CD4-positive, CD25-positive, alpha-beta regulatory T cell (primary cell): ENCODE measurements at regions not wholly inside any gene's neighbourhood (a gene's known extent, or its start where the extent isn't known, plus 50 kb on each side); places are given as distances from the start of the nearest gene placed in this dataset.
"Not testable (repeated sequence)": the region's sequence is repeated elsewhere in the genome, so short reads cannot be mapped to it uniquely, and the experiment has no call there.

ENCODE experiments used
- ATAC-seq, 2 donors: fragments of 150-1000 bp; cut with Tn5 transposase; one replicate each; pipeline ENCODE4 v1.10.0; 2021; ENCODE audit warnings: low read depth in 2 of 2, moderate number of reproducible peaks in 2 of 2, moderate library complexity in 1 of 2
- DNase-seq, 3 donors: peaks; one replicate each; pipeline versions ENCODE4 v3.0.0 to v3.0.0-alpha.2; 2012 to 2022; ENCODE audit warnings: mixed read lengths in 1 of 3
- H3K27ac ChIP-seq: one replicate; pipeline ENCODE4 v1.7.0; 2013; ENCODE audit warnings: mild to moderate bottlenecking, low read length; ENCODE audit not compliant: insufficient read depth, poor library complexity, severe bottlenecking
- H3K27me3 ChIP-seq: one replicate; pipeline ENCODE4 v1.7.0; 2013; ENCODE audit warnings: low read length; ENCODE audit not compliant: control insufficient read depth, insufficient read depth
- H3K36me3 ChIP-seq: one replicate; pipeline ENCODE4 v1.7.0; 2013; ENCODE audit warnings: mild to moderate bottlenecking, low read length, moderate library complexity; ENCODE audit not compliant: control insufficient read depth, insufficient read depth
- H3K4me1 ChIP-seq: 2 replicates; pipeline ENCODE4 v1.7.0; 2013; ENCODE audit warnings: mild to moderate bottlenecking, low read length; ENCODE audit not compliant: insufficient read depth, control insufficient read depth, poor library complexity, severe bottlenecking
- H3K4me3 ChIP-seq: one replicate; pipeline ENCODE4 v1.7.0; 2013; ENCODE audit warnings: low read depth, mild to moderate bottlenecking, low read length, moderate library complexity
- H3K9me3 ChIP-seq, 2 experiments: 1 replicate in 1 of 2; 2 replicates in 1 of 2; pipeline ENCODE4 v1.7.0; 2013; ENCODE audit warnings: low read length in 2 of 2, mild to moderate bottlenecking in 1 of 2, moderate library complexity in 1 of 2; ENCODE audit not compliant: control insufficient read depth in 2 of 2
- H3K27ac Mint-ChIP-seq, 3 donors: one replicate each; pipeline ENCODE4 v1.8.0; 2020 to 2022; ENCODE audit warnings: mild to moderate bottlenecking in 3 of 3, mixed read lengths in 3 of 3, moderate library complexity in 2 of 3
- H3K27me3 Mint-ChIP-seq: one replicate; pipeline ENCODE4 v1.8.0; 2022; ENCODE audit warnings: mild to moderate bottlenecking, mixed read lengths
- H3K36me3 Mint-ChIP-seq: one replicate; pipeline ENCODE4 v1.8.0; 2020; ENCODE audit warnings: mixed read lengths
- H3K4me1 Mint-ChIP-seq, 4 donors: one replicate each; pipeline ENCODE4 v1.8.0; 2020 to 2022; ENCODE audit warnings: mixed read lengths in 4 of 4, mild to moderate bottlenecking in 1 of 4
- H3K4me3 Mint-ChIP-seq, 4 donors: one replicate each; pipeline ENCODE4 v1.8.0; 2020 to 2022; ENCODE audit warnings: mild to moderate bottlenecking in 4 of 4, mixed read lengths in 4 of 4, moderate library complexity in 3 of 4
- H3K9me3 Mint-ChIP-seq, 7 donors: one replicate each; pipeline ENCODE4 v1.8.0; 2020 to 2022; ENCODE audit warnings: mixed read lengths in 7 of 7, mild to moderate bottlenecking in 3 of 7, moderate library complexity in 2 of 7

GRCh38 chr2:40020997-40021396, 241.9 kb upstream of the THUMPD2 start:
- H3K4me1 ChIP-seq = no peaks in the 10 kb centered on the region
- no peaks in the 10 kb centered on the region for H3K27me3 ChIP-seq
- H3K27ac Mint-ChIP-seq = no peak overlapping the region
- no peak overlapping the region for H3K4me3 Mint-ChIP-seq
- no peaks in the 10 kb centered on the region for H3K36me3 Mint-ChIP-seq
- ATAC-seq (no peak), DNase-seq (no peak)
- no peak overlapping the region for H3K27ac ChIP-seq
- peaks cover 2 to 13% of the 10 kb centered on the region in 2 experiments for H3K9me3 ChIP-seq
- peaks cover 6% of the 10 kb centered on the region for H3K27me3 Mint-ChIP-seq
- H3K36me3 ChIP-seq = no peaks in the 10 kb centered on the region
- no peak overlapping the region for H3K4me3 ChIP-seq
- H3K4me1 Mint-ChIP-seq = no peaks in the 10 kb centered on the region
- peaks cover 3 to 26% (median 9%) of the 10 kb centered on the region in 7 donors for H3K9me3 Mint-ChIP-seq

GRCh38 chr2:40016151-40016885, 237.3 kb upstream of the THUMPD2 start:
- H3K4me1 Mint-ChIP-seq = no peaks in the 10 kb centered on the region
- no peak for ATAC-seq
- H3K36me3 Mint-ChIP-seq = no peaks in the 10 kb centered on the region

GRCh38 chr2:40013962-40014361, 234.9 kb upstream of the THUMPD2 start:
- not testable (repeated sequence) for H3K27me3 Mint-ChIP-seq, H3K4me1 ChIP-seq, ATAC-seq, H3K4me3 Mint-ChIP-seq, H3K27me3 ChIP-seq, H3K4me3 ChIP-seq, DNase-seq, H3K27ac Mint-ChIP-seq, H3K27ac ChIP-seq, H3K36me3 ChIP-seq, H3K9me3 ChIP-seq, H3K36me3 Mint-ChIP-seq, H3K9me3 Mint-ChIP-seq, H3K4me1 Mint-ChIP-seq

More at GRCh38 chr2:40016151-40016885, 237.3 kb upstream of the THUMPD2 start:
- H3K27ac Mint-ChIP-seq = no peak overlapping the region
- H3K4me3 Mint-ChIP-seq = no peak overlapping the region
- no peaks in the 10 kb centered on the region for H3K27me3 ChIP-seq
- no peak for DNase-seq
- H3K9me3 ChIP-seq = peaks cover 0 to 8% of the 10 kb centered on the region in 2 experiments
- H3K4me3 ChIP-seq = no peak overlapping the region
- no peaks in the 10 kb centered on the region for H3K36me3 ChIP-seq
- peaks cover 0 to 20% (median 6%) of the 10 kb centered on the region in 7 donors for H3K9me3 Mint-ChIP-seq
- peaks cover 6% of the 10 kb centered on the region for H3K27me3 Mint-ChIP-seq
- H3K4me1 ChIP-seq = no peaks in the 10 kb centered on the region
- no peak overlapping the region for H3K27ac ChIP-seq

GRCh38 chr2:40004336-40004735, 225.3 kb upstream of the THUMPD2 start:
- H3K27ac Mint-ChIP-seq = no peak overlapping the region

GRCh38 chr2:40002339-40002738, 223.3 kb upstream of the THUMPD2 start:
- Mint-ChIP-seq H3K36me3 (no peaks in the 10 kb centered on the region), H3K27ac (no peak overlapping the region), H3K4me1 (no peaks in the 10 kb centered on the region), H3K27me3 (no peaks in the 10 kb centered on the region), H3K9me3 (peaks cover 0 to 5% (median 0%) of the 10 kb centered on the region in 7 donors), H3K4me3 (no peak overlapping the region)
- Histone ChIP-seq H3K36me3 (no peaks in the 10 kb centered on the region), H3K9me3 (no peaks in the 10 kb centered on the region), H3K4me1 (no peaks in the 10 kb centered on the region), H3K27ac (no peak overlapping the region), H3K4me3 (no peak overlapping the region), H3K27me3 (no peaks in the 10 kb centered on the region)
- ATAC-seq (no peak), DNase-seq (no peak)

More at GRCh38 chr2:40004336-40004735, 225.3 kb upstream of the THUMPD2 start:
- Mint-ChIP-seq H3K4me1 (no peaks in the 10 kb centered on the region), H3K4me3 (no peak overlapping the region), H3K36me3 (no peaks in the 10 kb centered on the region), H3K27me3 (no peaks in the 10 kb centered on the region), H3K9me3 (peaks cover 0 to 6% (median 0%) of the 10 kb centered on the region in 7 donors)
- H3K36me3 ChIP-seq = no peaks in the 10 kb centered on the region
- no peaks in the 10 kb centered on the region for H3K9me3 ChIP-seq
- ATAC-seq (no peak), DNase-seq (no peak)
- no peaks in the 10 kb centered on the region for H3K4me1 ChIP-seq
- no peak overlapping the region for H3K4me3 ChIP-seq
- no peak overlapping the region for H3K27ac ChIP-seq
- H3K27me3 ChIP-seq = no peaks in the 10 kb centered on the region

GRCh38 chr2:39999864-40000263, 220.8 kb upstream of the THUMPD2 start:
- no peak for ATAC-seq
- Mint-ChIP-seq H3K27ac (peak overlapping the region in 1 of 3 donors; percentile 54), H3K4me3 (no peak overlapping the region), H3K4me1 (no peaks in the 10 kb centered on the region), H3K27me3 (no peaks in the 10 kb centered on the region), H3K9me3 (peaks cover 0 to 5% (median 0%) of the 10 kb centered on the region in 7 donors), H3K36me3 (no peaks in the 10 kb centered on the region)
- H3K27me3 ChIP-seq = no peaks in the 10 kb centered on the region
- no peaks in the 10 kb centered on the region for H3K4me1 ChIP-seq
- no peaks in the 10 kb centered on the region for H3K36me3 ChIP-seq
- H3K27ac ChIP-seq = no peak overlapping the region
- no peaks in the 10 kb centered on the region for H3K9me3 ChIP-seq
- no peak for DNase-seq
- H3K4me3 ChIP-seq = no peak overlapping the region

- no peak for ATAC-seq
- Mint-ChIP-seq H3K9me3 (peaks cover 0 to 5% (median 0%) of the 10 kb centered on the region in 7 donors), H3K4me1 (no peaks in the 10 kb centered on the region), H3K27me3 (no peaks in the 10 kb centered on the region), H3K36me3 (no peaks in the 10 kb centered on the region), H3K27ac (no peak overlapping the region), H3K4me3 (no peak overlapping the region)
- DNase-seq = no peak
- H3K9me3 ChIP-seq = no peaks in the 10 kb centered on the region
- no peaks in the 10 kb centered on the region for H3K36me3 ChIP-seq
- H3K4me1 ChIP-seq = no peaks in the 10 kb centered on the region
- no peaks in the 10 kb centered on the region for H3K27me3 ChIP-seq
- no peak overlapping the region for H3K4me3 ChIP-seq
- no peak overlapping the region for H3K27ac ChIP-seq
These were observed 219.6 kb upstream of the THUMPD2 start for GRCh38 chr2:39998617-39999016.

GRCh38 chr2:39996653-39997080, 217.6 kb upstream of the THUMPD2 start:
- H3K9me3 ChIP-seq = no peaks in the 10 kb centered on the region
- H3K36me3 Mint-ChIP-seq = no peaks in the 10 kb centered on the region
- H3K4me3 ChIP-seq = no peak overlapping the region
- no peak for ATAC-seq
- H3K27me3 Mint-ChIP-seq = no peaks in the 10 kb centered on the region
- no peak overlapping the region for H3K4me3 Mint-ChIP-seq
- no peaks in the 10 kb centered on the region for H3K27me3 ChIP-seq
- peak in 1 of 3 donors; percentile 24 for DNase-seq
- H3K4me1 ChIP-seq = no peaks in the 10 kb centered on the region
- no peaks in the 10 kb centered on the region for H3K36me3 ChIP-seq
- H3K27ac ChIP-seq = no peak overlapping the region
- H3K4me1 Mint-ChIP-seq = no peaks in the 10 kb centered on the region
- no peak overlapping the region for H3K27ac Mint-ChIP-seq
- H3K9me3 Mint-ChIP-seq = peaks cover 0 to 6% (median 2%) of the 10 kb centered on the region in 7 donors
